H1 (cell line): ENCODE measurements at regions not wholly inside any gene's neighbourhood (a gene's known extent, or its start where the extent isn't known, plus 50 kb on each side); places are given as distances from the start of the nearest gene placed in this dataset.

Source experiments
- CTCF ChIA-PET: fragments of 300-600 bp; sonication (Branson Sonifier 250); formaldehyde crosslinking; loops from one replicate; lab custom pipeline; 2021; ENCODE audit not compliant: partially characterized antibody; lab: Charles Lee
- POLR2A ChIA-PET: fragments of 300-600 bp; sonication (Branson Sonifier 250); formaldehyde crosslinking; loops from one replicate; lab custom pipeline; 2021; ENCODE audit warnings: inconsistent platforms; ENCODE audit not compliant: partially characterized antibody; lab: Charles Lee
- DNase-seq, 2 experiments: peaks; one replicate each; pipeline versions ENCODE4 v3.0.0 to v3.0.0-alpha.2; 2010 to 2022; ENCODE audit warnings: low spot score in 2 of 2, low read depth in 1 of 2, mixed read lengths in 1 of 2
- FAIRE-seq: peaks from 2 replicates; lab custom pipeline; 2011; peaks lifted over from hg19 to GRCh38; lab: Jason Lieb, UNC
- H2AFZ ChIP-seq: 2 replicates; pipeline ENCODE4 v1.8.1; 2012; ENCODE audit warnings: low read length, inconsistent platforms
- H2AK5ac ChIP-seq: 2 replicates; pipeline ENCODE4 v1.6.1; 2013; ENCODE audit warnings: low read depth, low read length
- H2BK120ac ChIP-seq: replicated peaks from 2 replicates; pipeline ENCODE3; 2013; ENCODE audit warnings: low read depth, low read length, inconsistent platforms
- H2BK12ac ChIP-seq: 2 replicates; pipeline ENCODE4 v1.6.1; 2013; ENCODE audit warnings: low read depth, low read length
- H2BK15ac ChIP-seq: 2 replicates; pipeline ENCODE4 v1.6.1; 2013; ENCODE audit warnings: low read length
- H2BK20ac ChIP-seq: 2 replicates; pipeline ENCODE4 v1.6.1; 2013; ENCODE audit warnings: low read length
- H2BK5ac ChIP-seq: 2 replicates; pipeline ENCODE4 v1.6.1; 2013; ENCODE audit warnings: low read depth, low read length
- H3K14ac ChIP-seq: 2 replicates; pipeline ENCODE4 v1.6.1; 2013; ENCODE audit warnings: inconsistent platforms; ENCODE audit not compliant: insufficient read length
- H3K18ac ChIP-seq: 2 replicates; pipeline ENCODE4 v1.6.1; 2013; ENCODE audit warnings: low read length; ENCODE audit errors: extremely low read depth
- H3K23ac ChIP-seq: 2 replicates; pipeline ENCODE4 v1.6.1; 2013; ENCODE audit warnings: inconsistent platforms; ENCODE audit not compliant: insufficient read length
- H3K23me2 ChIP-seq: 2 replicates; pipeline ENCODE4 v1.6.1; 2013; ENCODE audit warnings: low read depth, low read length
- H3K27ac ChIP-seq: 2 replicates; pipeline ENCODE4 v1.6.1; 2011; ENCODE audit warnings: low read depth, low read length, inconsistent platforms
- H3K27me3 ChIP-seq, 4 experiments: replicated peaks in 1 of 4; 1 replicate in 1 of 4; 2 replicates in 3 of 4; pipeline versions ENCODE4 v1.6.1 to v1.8.1; 2011 to 2013; ENCODE audit warnings: low read length in 3 of 4, mild to moderate bottlenecking in 3 of 4, inconsistent platforms in 2 of 4, mixed read lengths in 2 of 4, moderate library complexity in 1 of 4; ENCODE audit not compliant: control insufficient read depth in 3 of 4, insufficient read depth in 3 of 4; ENCODE audit errors: extremely low read depth in 1 of 4
- H3K36me3 ChIP-seq, 4 experiments: 2 replicates each; pipeline versions ENCODE4 v1.6.1 to v1.8.1; 2011 to 2013; ENCODE audit warnings: mild to moderate bottlenecking in 4 of 4, low read length in 3 of 4, moderate library complexity in 2 of 4, control low read depth in 1 of 4, inconsistent platforms in 1 of 4; ENCODE audit not compliant: insufficient read depth in 4 of 4, control insufficient read depth in 2 of 4
- H3K4ac ChIP-seq: replicated peaks from 2 replicates; pipeline ENCODE3; 2013; ENCODE audit warnings: low read length, low read depth, mixed read lengths, inconsistent platforms; ENCODE audit not compliant: insufficient read length
- H3K4me1 ChIP-seq, 4 experiments: replicated peaks in 1 of 4; 1 replicate in 1 of 4; 2 replicates in 3 of 4; pipeline versions ENCODE4 v1.6.1 to v1.8.1; 2011 to 2013; ENCODE audit warnings: low read length in 3 of 4, inconsistent platforms in 2 of 4, mixed read lengths in 1 of 4; ENCODE audit not compliant: insufficient read depth in 4 of 4, control insufficient read depth in 3 of 4
- H3K4me2 ChIP-seq, 2 experiments: 2 replicates each; pipeline versions ENCODE4 v1.6.1 to v1.8.1; 2011 to 2013; ENCODE audit warnings: low read depth in 2 of 2, low read length in 2 of 2, control low read depth in 1 of 2, inconsistent platforms in 1 of 2, mild to moderate bottlenecking in 1 of 2; ENCODE audit not compliant: insufficient read depth in 1 of 2
- H3K4me3 ChIP-seq, 4 experiments: fragments of 200-600, 300-600 bp in 1 of 4; sonication (generic), shearing (Covaris generic), sonication (Bioruptor Twin) in 1 of 4; 2 replicates each; pipeline versions ENCODE4 v1.5.1 to v1.8.1; 2011 to 2016; ENCODE audit warnings: low read length in 4 of 4, low read depth in 3 of 4, control low read depth in 2 of 4, inconsistent platforms in 2 of 4, mild to moderate bottlenecking in 2 of 4, mixed read lengths in 1 of 4, moderate library complexity in 1 of 4; ENCODE audit not compliant: insufficient read depth in 2 of 4; ENCODE audit errors: extremely low read depth in 1 of 4
- H3K56ac ChIP-seq: replicated peaks from 2 replicates; pipeline ENCODE3; 2013; ENCODE audit warnings: low read depth, mild to moderate bottlenecking, mixed read lengths, low read length, inconsistent platforms; ENCODE audit not compliant: insufficient read length
- H3K79me1 ChIP-seq: 2 replicates; pipeline ENCODE4 v1.6.1; 2013; ENCODE audit warnings: low read depth, low read length, control low read depth
- H3K79me2 ChIP-seq, 2 experiments: 2 replicates each; pipeline versions ENCODE4 v1.6.1 to v1.8.1; 2012 to 2013; ENCODE audit warnings: low read length in 2 of 2, mild to moderate bottlenecking in 2 of 2, inconsistent platforms in 1 of 2; ENCODE audit not compliant: insufficient read depth in 2 of 2, control insufficient read depth in 1 of 2
- H3K9ac ChIP-seq, 4 experiments: replicated peaks in 1 of 4; 1 replicate in 1 of 4; 2 replicates in 3 of 4; pipeline versions ENCODE4 v1.6.1 to v1.8.1; 2011 to 2013; ENCODE audit warnings: low read depth in 3 of 4, low read length in 3 of 4, control low read depth in 2 of 4, mild to moderate bottlenecking in 2 of 4, moderate library complexity in 2 of 4, inconsistent platforms in 1 of 4; ENCODE audit errors: extremely low read depth in 1 of 4
- H3K9me3 ChIP-seq, 2 experiments: 2 replicates each; pipeline versions ENCODE4 v1.6.1 to v1.8.1; 2012 to 2013; ENCODE audit warnings: mild to moderate bottlenecking in 2 of 2, moderate library complexity in 2 of 2, control low read depth in 1 of 2, inconsistent platforms in 1 of 2, low read depth in 1 of 2, low read length in 1 of 2, mixed read lengths in 1 of 2; ENCODE audit not compliant: insufficient read depth in 2 of 2
- H4K20me1 ChIP-seq, 2 experiments: replicated peaks in 1 of 2; 2 replicates each; pipeline versions ENCODE3 to v1.8.1; 2011 to 2013; ENCODE audit warnings: inconsistent platforms in 2 of 2, low read length in 2 of 2, mild to moderate bottlenecking in 1 of 2; ENCODE audit not compliant: insufficient read depth in 2 of 2, control insufficient read depth in 1 of 2
- H4K5ac ChIP-seq: 2 replicates; pipeline ENCODE4 v1.6.1; 2013; ENCODE audit warnings: low read length, low read depth, mixed read lengths, inconsistent platforms; ENCODE audit not compliant: insufficient read length
- H4K8ac ChIP-seq: 2 replicates; pipeline ENCODE4 v1.8.0; 2013; ENCODE audit warnings: mild to moderate bottlenecking, moderate library complexity, low read length, inconsistent platforms; ENCODE audit not compliant: insufficient read depth; ENCODE audit errors: extremely low read depth
- H4K91ac ChIP-seq: replicated peaks from 2 replicates; pipeline ENCODE3; 2013; ENCODE audit warnings: low read length, mixed read lengths, inconsistent platforms; ENCODE audit not compliant: insufficient read length
- CREB1 ChIP-seq: IDR thresholded peaks from 2 replicates; pipeline ENCODE4 v1.6.1; 2012; ENCODE audit warnings: inconsistent platforms
- RAD21 ChIP-seq, 2 experiments: IDR thresholded peaks in 1 of 2; conservative IDR thresholded peaks in 1 of 2; 2 replicates each; pipeline ENCODE4 v1.6.1; 2011; ENCODE audit warnings: low read depth in 2 of 2, low read length in 2 of 2, improper control_type of control experiment in 1 of 2, inconsistent platforms in 1 of 2, mild to moderate bottlenecking in 1 of 2, moderate library complexity in 1 of 2
- YY1 ChIP-seq: IDR thresholded peaks from 2 replicates; pipeline ENCODE4 v1.6.1; 2011; ENCODE audit warnings: low read depth, mild to moderate bottlenecking, low read length
- WGBS, 2 experiments: shearing (Covaris generic) in 1 of 2; methylation state at CpG; one replicate each; pipeline versions ENCODE4 v1.1.6 to v1.1.7; 2013 to 2015; ENCODE audit warnings: low lambda C conversion rate in 2 of 2, mixed read lengths in 2 of 2, inconsistent platforms in 1 of 2, low coverage in 1 of 2, missing lambda C conversion rate in 1 of 2; ENCODE audit not compliant: insufficient replicate concordance in 2 of 2, insufficient coverage in 1 of 2, insufficient read length in 1 of 2; ENCODE audit errors: extremely low coverage in 1 of 2, missing lambda C conversion rate in 1 of 2; 5-methylcytosine and 5-hydroxymethylcytosine counted together

DNA sequence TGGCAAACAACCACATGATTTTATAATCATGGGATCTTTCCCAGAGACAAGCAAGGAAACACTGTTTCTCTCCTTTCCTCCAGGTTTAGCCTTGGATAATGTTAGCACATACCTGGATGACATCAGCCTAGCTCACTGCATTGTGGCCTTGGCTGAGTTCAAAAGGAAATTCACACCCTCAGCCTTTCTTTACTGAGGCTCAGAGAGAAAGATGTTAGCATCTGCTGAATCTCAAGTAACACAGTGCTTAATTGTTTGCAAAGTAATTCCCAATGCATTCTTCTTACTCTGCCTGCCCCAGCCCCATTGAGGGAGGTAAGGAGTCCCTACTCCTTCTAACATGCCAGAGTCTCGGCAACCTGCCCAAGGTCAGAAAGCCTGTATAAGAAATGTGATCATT, 432.2 kb upstream of the LMCD1 start:
- H3K23me2 ChIP-seq, result no peaks in the 10 kb centered on the region
- H3K79me1 ChIP-seq, result no peaks in the 10 kb centered on the region
- no peak overlapping the region for H3K4ac ChIP-seq
- no peak overlapping the region for H4K8ac ChIP-seq
- CTCF ChIA-PET, result interaction anchor here (0.8 kb wide), 1 partner anchor 26 kb away, joined by 3 read pairs; no protein-coding TSS in a partner anchor
- no peak overlapping the region for H4K5ac ChIP-seq
- FAIRE-seq (no peak), DNase-seq (no peak)
- H2BK15ac ChIP-seq, result no peak overlapping the region
- no peak overlapping the region for H3K27ac ChIP-seq
- H3K36me3 ChIP-seq, result no peaks in the 10 kb centered on the region
- peaks cover 4 to 7% of the 10 kb centered on the region in 2 experiments; a peak in 1 of 4 replicates for H3K9me3 ChIP-seq
- no peak overlapping the region for H3K14ac ChIP-seq
- H3K23ac ChIP-seq, result no peak overlapping the region
- no peaks in the 10 kb centered on the region for H3K4me1 ChIP-seq
- no peak overlapping the region for H2BK120ac ChIP-seq
- POLR2A ChIA-PET, result no interaction called here
- no peak overlapping the region for H2AFZ ChIP-seq
- no peak overlapping the region for H4K91ac ChIP-seq
- no peak overlapping the region for H3K9ac ChIP-seq
- no peaks in the 10 kb centered on the region for H3K27me3 ChIP-seq
- H2BK20ac ChIP-seq, result no peak overlapping the region
- H3K4me2 ChIP-seq, result no peak overlapping the region
- no peak overlapping the region for H2BK12ac ChIP-seq
- no peak overlapping the region for H2BK5ac ChIP-seq
- no peak overlapping the region for H3K18ac ChIP-seq
- H3K79me2 ChIP-seq, result no peaks in the 10 kb centered on the region
- H3K4me3 ChIP-seq, result no peak overlapping the region
- 94% methylated on average over 1 of the region's 1 CpG; no CpG with 5 or more reads in 1 of the 2 experiments for WGBS, 2 experiments
- no peak overlapping the region for H3K56ac ChIP-seq
- H2AK5ac ChIP-seq, result no peak overlapping the region
- no peaks in the 10 kb centered on the region for H4K20me1 ChIP-seq
- no peak for TF ChIP-seq CREB1
- no peak for TF ChIP-seq RAD21 (IDR thresholded peaks at IDR 0.05 in 1 of 2, conservative IDR thresholded peaks at IDR 0.05 in 1 of 2; ENCODE audit: low read depth in 2 of 2, low read length in 2 of 2)
- no peak for TF ChIP-seq YY1
